Right lobe of liver (tissue), 6 donors: ENCODE measurements at regions not wholly inside any gene's neighbourhood (a gene's known extent, or its start where the extent isn't known, plus 50 kb on each side); places are given as distances from the start of the nearest gene placed in this dataset.

Experiments
- ATAC-seq, 4 donors: fragments of 200-7000 bp; cut with Tn5 transposase; one replicate each; pipeline ENCODE4 v1.9.1; 2020; ENCODE audit warnings: mild to moderate bottlenecking in 4 of 4, moderate library complexity in 4 of 4
- DNase-seq, 3 donors: peaks; one replicate each; pipeline ENCODE4 v3.0.0-alpha.2; 2020
- H3K27ac ChIP-seq, 3 donors: fragments of 200-600 bp; one replicate each; pipeline ENCODE4 v1.8.0; 2022
- H3K27me3 ChIP-seq, 2 donors: fragments of 200-600 bp; one replicate each; pipeline ENCODE4 v1.8.0; 2022
- H3K36me3 ChIP-seq, 4 donors: fragments of 200-600 bp; sonication (generic) in 1 of 4; one replicate each; pipeline versions ENCODE4 v1.5.1 to v1.8.0; 2017 to 2022; ENCODE audit warnings: control low read depth in 1 of 4
- H3K4me1 ChIP-seq, 4 donors: fragments of 200-600 bp; sonication (generic) in 1 of 4; one replicate each; pipeline versions ENCODE4 v1.5.1 to v1.8.0; 2017 to 2022; ENCODE audit warnings: control low read depth in 1 of 4
- H3K4me3 ChIP-seq, 3 donors: fragments of 200-600 bp; one replicate each; pipeline ENCODE4 v1.8.0; 2022
- H3K9me3 ChIP-seq, 4 donors: fragments of 200-600 bp; sonication (generic) in 1 of 4; one replicate each; pipeline versions ENCODE4 v1.5.1 to v1.8.0; 2017 to 2022; ENCODE audit warnings: control low read depth in 1 of 4
- CTCF ChIP-seq, 4 donors: fragments of 200-600 bp in 3 of 4; fragments of 450-650 bp in 1 of 4; IDR thresholded peaks; one replicate each; pipeline versions ENCODE4 v1.5.1 to v1.8.0; 2016 to 2022; ENCODE audit warnings: antibody characterized with exemption in 4 of 4, mild to moderate bottlenecking in 2 of 4
- POLR2A ChIP-seq: fragments of 450-650 bp; IDR thresholded peaks from one replicate; pipeline ENCODE4 v1.6.1; 2017; ENCODE audit warnings: antibody characterized with exemption, mild to moderate bottlenecking
- WGBS: methylation state at CpG from one replicate; pipeline ENCODE4 v1.1.6; 2018; ENCODE audit warnings: low coverage, low lambda C conversion rate; ENCODE audit not compliant: insufficient coverage; ENCODE audit errors: missing lambda C conversion rate; 5-methylcytosine and 5-hydroxymethylcytosine counted together
- intact Hi-C, 2 donors: fragments of 100-400 bp; cut with DNase I; formaldehyde crosslinking; loops; one replicate each; pipeline versions ENCODE4 v1.11.2 to v1.14.1; 2022
- donor health status: DM: no; HTN: yes; CAD: no.
- donor health status: DM: no; HTN: no; CAD: no.
- donor health status: DM: no; HTN: no; CAD: no.
- donor health status: DM: no; HTN: yes; CAD: no.
- donor health status: DM: no; HTN: yes; CAD: no.

GRCh38 chr11:119476038-119476437 is 53.1 kb upstream of the THY1 start:
- intact Hi-C loops = loop anchor here (10.0 kb wide), 2 partner anchors 101 to 111 kb away; no protein-coding TSS in a partner anchor
- WGBS = 60% methylated on average over 2 of the region's 2 CpGs
- Histone ChIP-seq H3K4me3 (no peak overlapping the region), H3K36me3 (no peaks in the 10 kb centered on the region), H3K4me1 (peaks cover 0 to 10% (median 2%) of the 10 kb centered on the region in 4 donors), H3K9me3 (no peaks in the 10 kb centered on the region), H3K27ac (no peak overlapping the region), H3K27me3 (no peaks in the 10 kb centered on the region)
- DNase-seq (no peak), ATAC-seq (no peak)
- TF ChIP-seq CTCF (IDR thresholded peaks at IDR 0.05) (no peak), POLR2A (no peak)

- intact Hi-C loops = loop anchor here (10.0 kb wide), 2 partner anchors 100 to 110 kb away; no protein-coding TSS in a partner anchor
- Histone ChIP-seq H3K27me3 (no peaks in the 10 kb centered on the region), H3K9me3 (no peaks in the 10 kb centered on the region), H3K4me1 (peaks cover 0 to 10% (median 2%) of the 10 kb centered on the region in 4 donors), H3K36me3 (no peaks in the 10 kb centered on the region), H3K4me3 (no peak overlapping the region), H3K27ac (no peak overlapping the region)
- 50% methylated on average over 6 of the region's 9 CpGs for WGBS
- TF ChIP-seq POLR2A (no peak), CTCF (IDR thresholded peaks at IDR 0.05) (peak; percentile 83 to 92 (median 87))
- ATAC-seq = peak; percentile 79 to 89 (median 84)
- peak in 2 of 3 donors; percentile 44 to 67 for DNase-seq
These were observed 52.0 kb upstream of the THY1 start for GRCh38 chr11:119474682-119475596.

- no peak overlapping the region for H3K4me3 ChIP-seq
These were observed 51.1 kb upstream of the THY1 start for GRCh38 chr11:119473901-119474681.

More at GRCh38 chr11:119473901-119474681, 51.1 kb upstream of the THY1 start:
- H3K36me3 ChIP-seq = no peaks in the 10 kb centered on the region
- intact Hi-C loops = loop anchor here (10.0 kb wide), 2 partner anchors 99 to 109 kb away; no protein-coding TSS in a partner anchor
- no peak for TF ChIP-seq POLR2A
- TF ChIP-seq CTCF (IDR thresholded peaks at IDR 0.05) = no peak
- H3K27me3 ChIP-seq = no peaks in the 10 kb centered on the region
- H3K27ac ChIP-seq = no peak overlapping the region
- WGBS = 74% methylated on average over 9 of the region's 12 CpGs
- H3K9me3 ChIP-seq = no peaks in the 10 kb centered on the region
- peak in 1 of 3 donors; percentile 24 for DNase-seq
- no peak for ATAC-seq
- H3K4me1 ChIP-seq = peaks cover 0 to 10% (median 2%) of the 10 kb centered on the region in 4 donors
